ENCODE measurements at regions not wholly inside any gene's neighbourhood (a gene's known extent, or its start where the extent isn't known, plus 50 kb on each side); places are given as distances from the start of the nearest gene placed in this dataset.

- Histone ChIP-seq H3K27me3 (ENCODE audit: control insufficient read depth in 2 of 2, insufficient read depth in 2 of 2, low read length in 2 of 2) (no peaks in the 10 kb centered on the region), H3K9ac (ENCODE audit: insufficient read depth in 1 of 2, low read depth in 2 of 2, low read length in 2 of 2) (no peak overlapping the region), H4K20me1 (replicated peaks; ENCODE audit: control insufficient read depth, insufficient read depth, low read length) (no peaks in the 10 kb centered on the region), H3K27ac (ENCODE audit: extremely low read depth, low read depth, low read length) (no peak overlapping the region), H3K4me1 (replicated peaks in 1 of 2; ENCODE audit: control insufficient read depth in 2 of 2, insufficient read depth in 2 of 2, low read length in 2 of 2) (no peaks in the 10 kb centered on the region), H3K4me2 (ENCODE audit: insufficient read depth, low read length) (no peak overlapping the region), H3K36me3 (ENCODE audit: control insufficient read depth, insufficient read depth, low read length) (no peaks in the 10 kb centered on the region), H3K4me3 (no peak overlapping the region), H2AFZ (ENCODE audit: low read depth, low read length) (no peak overlapping the region), H3K79me2 (ENCODE audit: control insufficient read depth, insufficient read depth, low read length) (no peaks in the 10 kb centered on the region), H3K9me3 (replicated peaks; ENCODE audit: control insufficient read depth, insufficient read depth, low read depth, low read length) (no peaks in the 10 kb centered on the region), H3K9me1 (ENCODE audit: control insufficient read depth, insufficient read depth, low read length) (no peaks in the 10 kb centered on the region)
- no TSS peak for BruUV-seq (replicated peaks)
- ChIA-PET POLR2A (no interaction called here), CTCF (ENCODE audit: low intra/inter-chr PET ratio) (no interaction called here)
- no peak for DNase-seq (ENCODE audit: extremely low read depth in 1 of 4, low spot score in 3 of 4)
- TF ChIP-seq CBX5 (IDR thresholded peaks at IDR 0.05; ENCODE audit: borderline replicate concordance, low read depth) (no peak), CTCF (IDR thresholded peaks at IDR 0.05 in 2 of 3, conservative IDR thresholded peaks at IDR 0.05 in 1 of 3; ENCODE audit: insufficient read depth in 2 of 3, low read depth in 1 of 3, low read length in 3 of 3) (no peak), GTF2A2 (tag; IDR thresholded peaks at IDR 0.05) (no peak), ZSCAN29 (IDR thresholded peaks at IDR 0.05) (no peak), STAT5B (CRISPR knock-in tag; IDR thresholded peaks at IDR 0.05) (no peak), RB1 (IDR thresholded peaks at IDR 0.05; ENCODE audit: low read depth) (no peak)
- no peak for ATAC-seq
- WGBS (ENCODE audit: insufficient coverage, low coverage, missing lambda C conversion rate): 0% methylated on average over 1 of the region's 2 CpGs
- intact Hi-C loops (cut with micrococcal nuclease) (no loop called here), in situ Hi-C loops (cut with MboI) (loop anchor here (25.0 kb wide), 2 partner anchors 315 to 1015 kb away; no protein-coding TSS in a partner anchor)
- no peak for FAIRE-seq
These were observed 559.8 kb upstream of the ATXN8OS start for GRCh38 chr13:69547780-69548179.

Measured in K562 (cell line).